Testis (tissue), 2 donors: ENCODE measurements at regions not wholly inside any gene's neighbourhood (a gene's known extent, or its start where the extent isn't known, plus 50 kb on each side); places are given as distances from the start of the nearest gene placed in this dataset.

Source experiments
- DNase-seq: peaks from one replicate; pipeline ENCODE4 v3.0.0-alpha.2; 2019
- H3K27ac ChIP-seq, 2 donors: fragments of 200-600 bp; sonication (generic); one replicate each; pipeline ENCODE4 v1.5.1; 2019
- H3K27me3 ChIP-seq: fragments of 200-600 bp; sonication (generic); one replicate; pipeline ENCODE4 v1.5.1; 2019
- H3K36me3 ChIP-seq: fragments of 200-600 bp; sonication (generic); one replicate; pipeline ENCODE4 v1.5.1; 2017; ENCODE audit warnings: low read depth; ENCODE audit errors: missing control alignments
- H3K4me1 ChIP-seq: fragments of 200-600 bp; sonication (generic); one replicate; pipeline ENCODE4 v1.5.1; 2019
- H3K4me3 ChIP-seq, 2 donors: fragments of 200-600 bp; sonication (generic); one replicate each; pipeline ENCODE4 v1.5.1; 2017 to 2019
- H3K9me3 ChIP-seq: fragments of 200-600 bp; sonication (generic); one replicate; pipeline ENCODE4 v1.5.1; 2017
- POLR2A ChIP-seq: fragments of 450-650 bp; IDR thresholded peaks from one replicate; pipeline ENCODE4 v1.6.1; 2017; ENCODE audit warnings: antibody characterized with exemption, mild to moderate bottlenecking, moderate library complexity
- WGBS, 2 donors: methylation state at CpG; one replicate each; pipeline ENCODE4 v1.1.5; 2018; 5-methylcytosine and 5-hydroxymethylcytosine counted together
- intact Hi-C: fragments of 100-400 bp; cut with DNase I; formaldehyde crosslinking; loops from one replicate; pipeline ENCODE4 v1.15.1; 2023; ENCODE audit warnings: low total_unique reads
- TF ChIP-seq, protein P1 (sequence below), 3 experiments: fragments of 450-650 bp in 2 of 3; fragments of 200-600 bp in 1 of 3; sonication (generic) in 1 of 3; IDR thresholded peaks; one replicate each; pipeline ENCODE4 v1.5.1; 2016 to 2019; ENCODE audit warnings: antibody characterized with exemption in 3 of 3, mild to moderate bottlenecking in 2 of 3, moderate library complexity in 1 of 3

GRCh38 chr18:79583426-79583825, 96.2 kb upstream of the CTDP1 start:
- DNase-seq, result no peak
- H3K27ac ChIP-seq, result no peak overlapping the region
- peaks cover 18% of the 10 kb centered on the region for H3K4me1 ChIP-seq
- no peaks in the 10 kb centered on the region for H3K9me3 ChIP-seq
- H3K27me3 ChIP-seq, result no peaks in the 10 kb centered on the region
- TF ChIP-seq POLR2A, result no peak
- TF ChIP-seq, protein P1, sequence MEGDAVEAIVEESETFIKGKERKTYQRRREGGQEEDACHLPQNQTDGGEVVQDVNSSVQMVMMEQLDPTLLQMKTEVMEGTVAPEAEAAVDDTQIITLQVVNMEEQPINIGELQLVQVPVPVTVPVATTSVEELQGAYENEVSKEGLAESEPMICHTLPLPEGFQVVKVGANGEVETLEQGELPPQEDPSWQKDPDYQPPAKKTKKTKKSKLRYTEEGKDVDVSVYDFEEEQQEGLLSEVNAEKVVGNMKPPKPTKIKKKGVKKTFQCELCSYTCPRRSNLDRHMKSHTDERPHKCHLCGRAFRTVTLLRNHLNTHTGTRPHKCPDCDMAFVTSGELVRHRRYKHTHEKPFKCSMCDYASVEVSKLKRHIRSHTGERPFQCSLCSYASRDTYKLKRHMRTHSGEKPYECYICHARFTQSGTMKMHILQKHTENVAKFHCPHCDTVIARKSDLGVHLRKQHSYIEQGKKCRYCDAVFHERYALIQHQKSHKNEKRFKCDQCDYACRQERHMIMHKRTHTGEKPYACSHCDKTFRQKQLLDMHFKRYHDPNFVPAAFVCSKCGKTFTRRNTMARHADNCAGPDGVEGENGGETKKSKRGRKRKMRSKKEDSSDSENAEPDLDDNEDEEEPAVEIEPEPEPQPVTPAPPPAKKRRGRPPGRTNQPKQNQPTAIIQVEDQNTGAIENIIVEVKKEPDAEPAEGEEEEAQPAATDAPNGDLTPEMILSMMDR (IDR thresholded peaks at IDR 0.05), result no peak
- no peak overlapping the region for H3K4me3 ChIP-seq
- WGBS, 2 donors, result 85 to 88% methylated on average over 13 of the region's 13 CpGs
- no peaks in the 10 kb centered on the region for H3K36me3 ChIP-seq
- intact Hi-C loops, result no loop called here

DNA sequence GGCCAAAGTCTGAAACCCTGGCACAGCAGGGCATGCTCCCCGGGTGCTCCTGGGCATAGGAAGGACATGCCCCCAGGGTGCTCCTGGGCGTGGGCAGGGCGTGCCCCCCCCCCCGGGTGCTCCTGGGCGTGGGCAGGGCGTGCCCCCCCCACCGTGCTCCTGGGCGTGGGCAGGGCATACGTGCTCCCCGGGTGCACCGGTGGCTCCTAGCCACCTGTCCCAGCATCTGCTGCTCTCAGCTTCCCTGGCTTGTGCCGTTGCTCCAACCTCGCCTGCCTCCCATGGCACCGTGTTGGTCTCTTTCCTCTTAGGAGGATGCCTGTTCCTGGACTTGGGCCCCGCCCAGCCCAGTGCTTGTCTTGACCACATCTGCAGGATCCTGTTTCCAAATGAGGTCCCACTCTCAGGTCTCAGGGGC, 95.6 kb upstream of the CTDP1 start:
- Histone ChIP-seq H3K4me1 (peaks cover 22% of the 10 kb centered on the region), H3K4me3 (no peak overlapping the region), H3K9me3 (no peaks in the 10 kb centered on the region), H3K27ac (no peak overlapping the region), H3K36me3 (no peaks in the 10 kb centered on the region), H3K27me3 (no peaks in the 10 kb centered on the region)
- DNase-seq, result no peak
- no peak for TF ChIP-seq POLR2A
- TF ChIP-seq, protein P1 (IDR thresholded peaks at IDR 0.05), result no peak
- 81 to 86% methylated on average over 12 to 13 of the region's 15 CpGs for WGBS, 2 donors
- intact Hi-C loops, result no loop called here

DNA sequence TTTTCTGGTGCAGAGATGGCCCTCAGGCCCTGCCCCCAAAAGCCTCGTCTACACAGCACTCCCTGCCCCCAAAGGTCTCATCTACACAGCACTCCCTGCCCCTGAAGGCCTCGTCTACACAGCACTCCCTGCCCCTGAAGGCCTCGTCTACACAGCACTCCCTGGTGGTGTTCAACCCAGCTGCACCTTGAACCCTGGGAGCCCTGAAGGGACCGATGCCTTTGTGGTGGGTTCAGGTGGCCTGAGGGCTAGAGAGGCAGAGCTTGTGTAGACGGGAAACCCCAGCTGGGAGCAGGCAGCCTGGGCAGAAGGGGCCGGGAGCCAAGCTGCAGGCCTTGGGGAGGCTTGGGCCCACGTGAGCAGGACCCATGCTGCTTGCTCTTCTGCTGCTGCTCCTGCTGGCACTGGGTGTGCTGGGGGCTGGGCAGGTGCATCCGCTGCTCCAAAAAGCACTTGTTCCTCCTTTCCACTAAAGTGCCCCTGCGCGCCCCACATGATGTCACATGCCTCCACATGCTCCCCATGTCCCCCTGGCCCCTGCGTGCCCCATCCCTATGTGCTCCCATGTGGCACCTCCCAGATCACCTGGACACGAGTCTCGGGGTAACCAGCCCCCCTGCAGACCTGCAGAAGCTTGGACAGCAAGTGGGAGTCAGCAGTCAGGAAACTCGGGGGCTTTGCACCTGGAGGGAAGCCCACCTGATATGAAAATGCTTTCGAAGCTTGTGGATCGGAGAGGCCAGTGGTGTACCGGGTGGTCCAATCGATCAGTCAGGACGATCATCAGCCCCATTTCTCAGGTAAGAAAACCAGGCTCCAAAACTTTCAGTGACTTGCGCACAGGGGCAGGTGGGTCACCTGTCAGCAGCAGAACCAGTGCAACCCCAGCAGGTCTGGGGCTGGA, 94.9 kb upstream of the CTDP1 start:
- intact Hi-C loops, result no loop called here
- Histone ChIP-seq H3K36me3 (no peaks in the 10 kb centered on the region), H3K4me1 (peaks cover 29% of the 10 kb centered on the region), H3K4me3 (no peak overlapping the region), H3K9me3 (no peaks in the 10 kb centered on the region), H3K27me3 (no peaks in the 10 kb centered on the region), H3K27ac (no peak overlapping the region)
- TF ChIP-seq, protein P1 (IDR thresholded peaks at IDR 0.05), result no peak
- TF ChIP-seq POLR2A, result no peak
- no peak for DNase-seq
- WGBS, 2 donors, result 83 to 89% methylated on average over 16 to 20 of the region's 20 CpGs

- intact Hi-C loops, result no loop called here
- Histone ChIP-seq H3K4me3 (no peak overlapping the region), H3K36me3 (no peaks in the 10 kb centered on the region), H3K4me1 (peaks cover 32% of the 10 kb centered on the region), H3K27me3 (no peaks in the 10 kb centered on the region), H3K9me3 (no peaks in the 10 kb centered on the region), H3K27ac (no peak overlapping the region)
- 76 to 81% methylated on average over 18 to 19 of the region's 20 CpGs for WGBS, 2 donors
- no peak for DNase-seq
- TF ChIP-seq, protein P1 (IDR thresholded peaks at IDR 0.05), result no peak
- TF ChIP-seq POLR2A, result no peak
Observed at GRCh38 chr18:79585395-79586370, 93.9 kb upstream of the CTDP1 start.
